ENCODE measurements at regions not wholly inside any gene's neighbourhood (a gene's known extent, or its start where the extent isn't known, plus 50 kb on each side); places are given as distances from the start of the nearest gene placed in this dataset.
"Not testable (repeated sequence)": the region's sequence is repeated elsewhere in the genome, so short reads cannot be mapped to it uniquely, and the experiment has no call there.

GRCh38 chr2:16727849-16728248, 62.2 kb upstream of the CYRIA start:
- DNase-seq (ENCODE audit: low spot score) = not testable (repeated sequence)

- DNase-seq (ENCODE audit: low spot score) = no peak
Measured at GRCh38 chr2:16727256-16727655, 61.6 kb upstream of the CYRIA start.

GRCh38 chr2:16726577-16726976, 60.9 kb upstream of the CYRIA start:
- DNase-seq (ENCODE audit: low spot score) = no peak

- no peak for DNase-seq (ENCODE audit: low spot score)
Measured at GRCh38 chr2:16726147-16726546, 60.5 kb upstream of the CYRIA start.

- no peak for DNase-seq (ENCODE audit: low spot score)
Measured at GRCh38 chr2:16725549-16725948, 59.9 kb upstream of the CYRIA start.

GRCh38 chr2:16722677-16723076, 57.0 kb upstream of the CYRIA start:
- no peak for DNase-seq (ENCODE audit: low spot score)

- DNase-seq (ENCODE audit: low spot score) = no peak
Measured at GRCh38 chr2:16722126-16722525, 56.5 kb upstream of the CYRIA start.

- DNase-seq (ENCODE audit: low spot score) = not testable (repeated sequence)
Measured at GRCh38 chr2:16721529-16721928, 55.9 kb upstream of the CYRIA start.

GRCh38 chr2:16720737-16721136, 55.1 kb upstream of the CYRIA start:
- not testable (repeated sequence) for DNase-seq (ENCODE audit: low spot score)

- DNase-seq (ENCODE audit: low spot score) = no peak
Measured at GRCh38 chr2:16719485-16719808, 53.8 kb upstream of the CYRIA start.

GRCh38 chr2:16718576-16719484, 53.2 kb upstream of the CYRIA start:
- no peak for DNase-seq (ENCODE audit: low spot score)

GRCh38 chr2:16717477-16717876, 51.8 kb upstream of the CYRIA start:
- no peak for DNase-seq (ENCODE audit: low spot score)

GRCh38 chr2:16716944-16717343, 51.3 kb upstream of the CYRIA start:
- DNase-seq (ENCODE audit: low spot score) = no peak

GRCh38 chr2:16716024-16716423, 50.4 kb upstream of the CYRIA start:
- no peak for DNase-seq (ENCODE audit: low spot score)
